ENCODE measurements at regions not wholly inside any gene's neighbourhood (a gene's known extent, or its start where the extent isn't known, plus 50 kb on each side); places are given as distances from the start of the nearest gene placed in this dataset.
"Not testable (repeated sequence)": the region's sequence is repeated elsewhere in the genome, so short reads cannot be mapped to it uniquely, and the experiment has no call there.

DNA sequence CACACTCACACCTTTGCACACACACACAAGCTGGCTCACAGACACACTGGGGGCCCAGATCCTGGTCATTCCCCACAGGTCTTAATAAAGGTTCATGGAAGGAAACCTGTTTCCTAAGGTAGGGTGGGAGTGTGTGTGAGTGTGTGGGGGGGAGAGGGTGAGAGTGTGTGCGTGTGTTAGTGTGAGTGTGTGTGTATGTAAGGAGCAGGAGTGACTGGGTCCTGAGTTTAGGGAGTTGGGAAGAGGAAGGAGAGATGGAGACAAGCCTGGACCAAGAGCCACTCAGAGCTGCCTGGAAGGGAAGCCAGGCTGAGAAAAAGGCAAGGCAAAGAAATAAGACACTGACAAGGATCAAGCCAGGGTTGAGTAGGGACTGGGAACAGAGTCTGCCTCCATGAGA lies 129.2 kb downstream of the POTEM start:
- not testable (repeated sequence) for H3K36me3 ChIP-seq (ENCODE audit: control insufficient read depth in 1 of 2, insufficient read depth in 2 of 2, low read length in 2 of 2); H3K23ac ChIP-seq (ENCODE audit: low read length); H3K4me3 ChIP-seq (ENCODE audit: low read depth, low read length); H3K14ac ChIP-seq (ENCODE audit: low read length); H3K27me3 ChIP-seq (ENCODE audit: insufficient read depth, low read length); H4K12ac ChIP-seq (ENCODE audit: low read depth, low read length); H3K9ac ChIP-seq (ENCODE audit: low read length); H4K91ac ChIP-seq (ENCODE audit: low read depth, low read length); H3K4me2 ChIP-seq (ENCODE audit: low read length); H3K79me1 ChIP-seq (ENCODE audit: low read length); H3K18ac ChIP-seq (ENCODE audit: low read length); H3K79me2 ChIP-seq (ENCODE audit: control insufficient read depth, insufficient read depth, low read length, poor library complexity); H2AK5ac ChIP-seq (ENCODE audit: low read length); H3K4ac ChIP-seq (ENCODE audit: low read depth, low read length); H2BK5ac ChIP-seq (ENCODE audit: low read depth, low read length, poor library complexity); H3K27ac ChIP-seq (ENCODE audit: low read depth, low read length); H2BK12ac ChIP-seq (ENCODE audit: low read length); H3K4me1 ChIP-seq (ENCODE audit: control insufficient read depth in 1 of 2, insufficient read depth in 2 of 2, low read length in 2 of 2); H4K8ac ChIP-seq (ENCODE audit: low read depth, low read length); H2BK120ac ChIP-seq (ENCODE audit: insufficient read depth, low read length, poor library complexity); H2AFZ ChIP-seq (ENCODE audit: insufficient read depth, low read length, poor library complexity)
- DNase-seq, result peak; percentile 0 to 12
- 100% methylated on average over 1 of the region's 1 CpG for WGBS (ENCODE audit: extremely low coverage, insufficient coverage, insufficient read length)
- H3K9me3 ChIP-seq (ENCODE audit: insufficient read depth, low read depth, low read length), result peaks cover 10% of the 10 kb centered on the region

DNA sequence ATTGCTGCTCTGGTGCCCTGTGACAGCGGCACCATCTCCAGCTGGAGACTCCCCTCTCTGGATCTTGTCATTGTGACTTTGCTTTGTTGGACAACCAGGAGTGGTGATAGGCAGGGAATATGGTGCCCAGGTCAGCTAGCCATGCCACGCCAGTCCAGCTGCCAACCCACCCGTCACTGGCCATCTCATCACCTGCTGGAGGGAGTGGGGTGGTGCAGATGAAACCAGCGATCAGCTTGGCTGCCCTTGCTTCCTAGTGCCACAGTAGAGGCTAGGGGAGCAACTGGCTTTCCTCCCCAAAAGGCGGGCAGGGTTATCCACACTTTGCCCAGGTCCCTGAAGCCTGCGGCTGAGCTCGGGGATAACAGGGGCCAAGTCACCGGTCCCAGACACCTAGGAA lies 129.6 kb downstream of the POTEM start:
- not testable (repeated sequence) for H2AK5ac ChIP-seq (ENCODE audit: low read length); H4K8ac ChIP-seq (ENCODE audit: low read depth, low read length); H2BK12ac ChIP-seq (ENCODE audit: low read length); H3K27ac ChIP-seq (ENCODE audit: low read depth, low read length); H3K4me3 ChIP-seq (ENCODE audit: low read depth, low read length); H4K12ac ChIP-seq (ENCODE audit: low read depth, low read length); H2BK120ac ChIP-seq (ENCODE audit: insufficient read depth, low read length, poor library complexity); H3K4me2 ChIP-seq (ENCODE audit: low read length); H2BK5ac ChIP-seq (ENCODE audit: low read depth, low read length, poor library complexity); H3K79me1 ChIP-seq (ENCODE audit: low read length); H3K9ac ChIP-seq (ENCODE audit: low read length); H3K4me1 ChIP-seq (ENCODE audit: control insufficient read depth in 1 of 2, insufficient read depth in 2 of 2, low read length in 2 of 2); H4K91ac ChIP-seq (ENCODE audit: low read depth, low read length); H3K23ac ChIP-seq (ENCODE audit: low read length); H3K18ac ChIP-seq (ENCODE audit: low read length); H2AFZ ChIP-seq (ENCODE audit: insufficient read depth, low read length, poor library complexity); H3K79me2 ChIP-seq (ENCODE audit: control insufficient read depth, insufficient read depth, low read length, poor library complexity); H3K36me3 ChIP-seq (ENCODE audit: control insufficient read depth in 1 of 2, insufficient read depth in 2 of 2, low read length in 2 of 2); H3K27me3 ChIP-seq (ENCODE audit: insufficient read depth, low read length); H3K4ac ChIP-seq (ENCODE audit: low read depth, low read length); H3K14ac ChIP-seq (ENCODE audit: low read length)
- peak; percentile 0 to 42 for DNase-seq
- H3K9me3 ChIP-seq (ENCODE audit: insufficient read depth, low read depth, low read length), result peaks cover 10% of the 10 kb centered on the region
- WGBS (ENCODE audit: extremely low coverage, insufficient coverage, insufficient read length), result no CpG with 5 or more reads among the region's 8 CpGs

DNA sequence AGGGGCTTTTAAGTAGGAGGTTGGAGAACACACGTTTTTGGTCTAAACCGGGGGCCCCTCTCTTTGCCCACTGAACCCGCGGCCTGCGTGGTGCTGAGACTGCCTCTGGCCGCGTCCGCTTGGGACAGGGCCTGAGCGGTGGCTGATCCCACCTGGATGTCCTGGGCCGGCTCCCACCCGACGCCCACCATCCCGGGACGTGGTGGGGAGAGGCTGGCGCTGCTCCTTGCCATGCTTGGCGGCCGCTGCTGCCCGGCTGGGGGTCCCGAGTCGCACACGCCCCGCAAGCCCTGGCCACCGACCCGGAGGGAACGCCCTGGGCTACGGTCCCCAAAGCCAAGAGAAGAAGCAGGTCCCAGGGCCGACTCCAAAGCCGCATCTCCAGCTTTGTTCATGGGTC lies 130.1 kb downstream of the POTEM start:
- H3K79me2 ChIP-seq (ENCODE audit: control insufficient read depth, insufficient read depth, low read length, poor library complexity); H3K36me3 ChIP-seq (ENCODE audit: control insufficient read depth in 1 of 2, insufficient read depth in 2 of 2, low read length in 2 of 2); H2AFZ ChIP-seq (ENCODE audit: insufficient read depth, low read length, poor library complexity); H3K79me1 ChIP-seq (ENCODE audit: low read length); H3K9ac ChIP-seq (ENCODE audit: low read length); H3K4me2 ChIP-seq (ENCODE audit: low read length); H4K12ac ChIP-seq (ENCODE audit: low read depth, low read length); H2BK12ac ChIP-seq (ENCODE audit: low read length); H3K18ac ChIP-seq (ENCODE audit: low read length); H3K27ac ChIP-seq (ENCODE audit: low read depth, low read length); H3K14ac ChIP-seq (ENCODE audit: low read length); H4K8ac ChIP-seq (ENCODE audit: low read depth, low read length); H3K4ac ChIP-seq (ENCODE audit: low read depth, low read length); H2BK5ac ChIP-seq (ENCODE audit: low read depth, low read length, poor library complexity); H4K91ac ChIP-seq (ENCODE audit: low read depth, low read length); H3K4me1 ChIP-seq (ENCODE audit: control insufficient read depth in 1 of 2, insufficient read depth in 2 of 2, low read length in 2 of 2); H3K23ac ChIP-seq (ENCODE audit: low read length); H3K27me3 ChIP-seq (ENCODE audit: insufficient read depth, low read length); H3K4me3 ChIP-seq (ENCODE audit: low read depth, low read length); H2AK5ac ChIP-seq (ENCODE audit: low read length); H2BK120ac ChIP-seq (ENCODE audit: insufficient read depth, low read length, poor library complexity): not testable (repeated sequence)
- DNase-seq, result peak; percentile 0 to 5
- no CpG with 5 or more reads among the region's 28 CpGs for WGBS (ENCODE audit: extremely low coverage, insufficient coverage, insufficient read length)
- H3K9me3 ChIP-seq (ENCODE audit: insufficient read depth, low read depth, low read length), result peaks cover 10% of the 10 kb centered on the region

DNA sequence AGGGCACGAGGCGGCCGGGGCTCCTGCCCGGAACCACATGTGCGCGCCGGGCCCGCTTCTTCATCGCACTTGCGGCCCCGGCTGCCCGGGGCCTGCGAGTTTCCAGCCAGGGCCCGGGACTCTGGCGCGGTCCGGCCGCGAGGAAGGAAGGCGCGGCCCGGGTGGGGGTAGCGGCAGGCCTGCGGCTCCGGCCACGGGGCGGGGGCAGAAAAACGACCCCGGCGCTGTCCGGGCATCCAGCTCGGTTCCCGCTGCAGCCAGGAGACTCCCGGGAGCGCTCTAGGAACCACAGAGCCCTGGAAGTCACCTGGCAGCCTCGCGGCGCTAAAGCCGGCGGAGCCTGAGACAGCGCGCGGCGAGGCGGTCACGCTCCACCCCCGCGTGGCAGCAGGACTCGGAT lies 130.5 kb downstream of the POTEM start:
- H2BK120ac ChIP-seq (ENCODE audit: insufficient read depth, low read length, poor library complexity); H2BK12ac ChIP-seq (ENCODE audit: low read length); H3K79me2 ChIP-seq (ENCODE audit: control insufficient read depth, insufficient read depth, low read length, poor library complexity); H3K9ac ChIP-seq (ENCODE audit: low read length); H3K4me1 ChIP-seq (ENCODE audit: control insufficient read depth in 1 of 2, insufficient read depth in 2 of 2, low read length in 2 of 2); H3K79me1 ChIP-seq (ENCODE audit: low read length); H4K8ac ChIP-seq (ENCODE audit: low read depth, low read length); H3K4me3 ChIP-seq (ENCODE audit: low read depth, low read length); H3K18ac ChIP-seq (ENCODE audit: low read length); H4K12ac ChIP-seq (ENCODE audit: low read depth, low read length); H3K27ac ChIP-seq (ENCODE audit: low read depth, low read length); H3K4ac ChIP-seq (ENCODE audit: low read depth, low read length); H3K4me2 ChIP-seq (ENCODE audit: low read length); H4K91ac ChIP-seq (ENCODE audit: low read depth, low read length); H3K23ac ChIP-seq (ENCODE audit: low read length); H2BK5ac ChIP-seq (ENCODE audit: low read depth, low read length, poor library complexity); H2AFZ ChIP-seq (ENCODE audit: insufficient read depth, low read length, poor library complexity); H2AK5ac ChIP-seq (ENCODE audit: low read length); H3K36me3 ChIP-seq (ENCODE audit: control insufficient read depth in 1 of 2, insufficient read depth in 2 of 2, low read length in 2 of 2); H3K14ac ChIP-seq (ENCODE audit: low read length); H3K27me3 ChIP-seq (ENCODE audit: insufficient read depth, low read length): not testable (repeated sequence)
- DNase-seq, result peak; percentile 6 to 49
- peaks cover 10% of the 10 kb centered on the region for H3K9me3 ChIP-seq (ENCODE audit: insufficient read depth, low read depth, low read length)
- WGBS (ENCODE audit: extremely low coverage, insufficient coverage, insufficient read length), result no CpG with 5 or more reads among the region's 49 CpGs

Measured in trophoblast cell (in vitro differentiated cells and primary cell).